Ishikawa (cell line): ENCODE measurements at regions not wholly inside any gene's neighbourhood (a gene's known extent, or its start where the extent isn't known, plus 50 kb on each side); places are given as distances from the start of the nearest gene placed in this dataset.

Experiments
- CEBPB ChIP-seq: IDR thresholded peaks from 2 replicates; pipeline ENCODE4 v1.6.1; 2012
- CREB1 ChIP-seq: IDR thresholded peaks from 2 replicates; pipeline ENCODE4 v1.6.1; 2012; ENCODE audit warnings: low read depth
- EGR1 ChIP-seq: IDR thresholded peaks from 2 replicates; pipeline ENCODE4 v1.6.1; 2012
- EP300 ChIP-seq: IDR thresholded peaks from 2 replicates; pipeline ENCODE4 v1.6.1; 2012; ENCODE audit warnings: borderline replicate concordance
- FOXM1 ChIP-seq: IDR thresholded peaks from 2 replicates; pipeline ENCODE4 v1.6.1; 2012; ENCODE audit warnings: low read depth, borderline replicate concordance
- MAX ChIP-seq: IDR thresholded peaks from 2 replicates; pipeline ENCODE4 v1.6.1; 2012
- NFIC ChIP-seq: IDR thresholded peaks from 2 replicates; pipeline ENCODE4 v1.6.1; 2012
- RAD21 ChIP-seq: IDR thresholded peaks from 2 replicates; pipeline ENCODE4 v1.6.1; 2012; ENCODE audit warnings: low read depth
- REST ChIP-seq: IDR thresholded peaks from 2 replicates; pipeline ENCODE4 v1.6.1; 2012; ENCODE audit warnings: low read depth, mild to moderate bottlenecking
- TAF1 ChIP-seq: IDR thresholded peaks from 2 replicates; pipeline ENCODE4 v1.6.1; 2012; ENCODE audit warnings: low read depth, mild to moderate bottlenecking
- TCF12 ChIP-seq: IDR thresholded peaks from 2 replicates; pipeline ENCODE4 v1.6.1; 2012; ENCODE audit warnings: low read depth
- TEAD4 ChIP-seq: IDR thresholded peaks from 2 replicates; pipeline ENCODE4 v1.6.1; 2012
- USF1 ChIP-seq: IDR thresholded peaks from 2 replicates; pipeline ENCODE4 v1.6.1; 2012
- YY1 ChIP-seq: IDR thresholded peaks from 2 replicates; pipeline ENCODE4 v1.6.1; 2012; ENCODE audit warnings: low read depth
- ZBTB7A ChIP-seq: IDR thresholded peaks from 2 replicates; pipeline ENCODE4 v1.6.1; 2012; ENCODE audit warnings: low read depth

- TF ChIP-seq TEAD4: no peak
- TF ChIP-seq CREB1: no peak
- no peak for TF ChIP-seq USF1
- no peak for TF ChIP-seq TAF1
- TF ChIP-seq ZBTB7A: no peak
- TF ChIP-seq RAD21: no peak
- no peak for TF ChIP-seq FOXM1
- TF ChIP-seq CEBPB: no peak
- no peak for TF ChIP-seq YY1
- no peak for TF ChIP-seq REST
Measured at GRCh38 chr1:72946903-72947499, 664.7 kb upstream of the NEGR1 start.

DNA sequence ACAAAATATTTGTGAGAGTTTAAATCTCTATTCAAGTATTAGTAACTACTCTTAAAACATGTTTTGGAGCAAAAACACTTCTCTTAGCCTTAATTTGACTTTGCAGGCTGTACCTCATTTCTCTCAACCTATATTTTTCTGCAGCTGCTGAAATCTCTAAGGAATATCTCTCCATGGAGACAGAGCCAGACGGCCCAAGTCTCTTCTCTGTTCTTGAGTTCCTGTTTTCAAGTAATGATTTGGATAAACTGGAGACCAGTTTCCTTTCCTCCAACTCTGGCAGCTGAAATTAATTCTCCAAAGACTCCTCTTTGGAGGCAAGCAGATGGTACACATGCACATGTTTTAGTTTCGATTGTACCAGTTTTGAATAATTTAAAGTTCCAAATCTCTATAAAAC, 659.7 kb upstream of the NEGR1 start:
- TF ChIP-seq TCF12: no peak
- TF ChIP-seq EP300: no peak
- no peak for TF ChIP-seq YY1
- TF ChIP-seq EGR1: no peak
- no peak for TF ChIP-seq REST
- TF ChIP-seq MAX: no peak
- TF ChIP-seq RAD21: no peak
- TF ChIP-seq ZBTB7A: no peak
- no peak for TF ChIP-seq NFIC
- TF ChIP-seq FOXM1: no peak
- no peak for TF ChIP-seq CREB1
- no peak for TF ChIP-seq USF1

DNA sequence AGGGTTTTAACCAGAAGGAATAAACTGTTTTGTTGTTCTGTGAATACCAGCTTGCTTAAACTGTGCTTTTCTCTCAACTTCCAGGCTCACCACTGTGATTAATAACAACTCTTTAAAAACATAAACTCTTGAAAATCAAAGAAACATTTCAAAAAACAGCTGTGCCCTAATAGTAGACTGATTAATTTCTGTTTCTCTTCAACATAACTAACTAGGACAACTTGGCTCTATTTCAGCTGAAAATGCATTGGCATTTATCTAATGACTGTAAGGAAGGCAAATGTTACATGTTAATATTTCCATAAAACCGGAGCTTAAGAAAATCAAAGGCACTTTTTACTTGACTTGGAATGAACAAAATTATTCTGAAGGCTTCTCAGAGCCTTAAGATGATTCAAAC, 656.1 kb upstream of the NEGR1 start:
- no peak for TF ChIP-seq MAX
- no peak for TF ChIP-seq RAD21
- TF ChIP-seq EP300: no peak
- TF ChIP-seq YY1: no peak
- TF ChIP-seq TEAD4: no peak
- TF ChIP-seq CEBPB: no peak

DNA sequence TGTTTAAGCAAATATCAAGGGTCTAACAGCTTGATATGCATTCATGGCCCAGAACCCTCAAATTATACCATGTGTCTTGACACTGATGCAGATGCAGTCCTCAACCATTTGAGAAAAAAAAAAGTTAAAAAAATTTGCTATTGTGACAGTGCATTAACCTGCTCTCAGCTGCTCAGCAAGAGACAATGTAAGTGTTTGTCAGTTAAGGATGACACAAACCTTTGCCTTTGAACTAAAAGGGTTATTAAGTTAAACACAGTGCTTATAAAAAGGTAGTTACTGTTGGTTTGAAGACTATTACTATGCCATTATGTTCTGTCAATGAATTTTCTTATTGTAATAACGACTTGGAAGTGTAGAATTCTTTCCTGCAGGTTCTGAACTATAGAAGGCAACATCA, 655.6 kb upstream of the NEGR1 start:
- TF ChIP-seq EGR1 (no peak), TCF12 (no peak), RAD21 (no peak), NFIC (no peak), CREB1 (no peak), CEBPB (no peak)

DNA sequence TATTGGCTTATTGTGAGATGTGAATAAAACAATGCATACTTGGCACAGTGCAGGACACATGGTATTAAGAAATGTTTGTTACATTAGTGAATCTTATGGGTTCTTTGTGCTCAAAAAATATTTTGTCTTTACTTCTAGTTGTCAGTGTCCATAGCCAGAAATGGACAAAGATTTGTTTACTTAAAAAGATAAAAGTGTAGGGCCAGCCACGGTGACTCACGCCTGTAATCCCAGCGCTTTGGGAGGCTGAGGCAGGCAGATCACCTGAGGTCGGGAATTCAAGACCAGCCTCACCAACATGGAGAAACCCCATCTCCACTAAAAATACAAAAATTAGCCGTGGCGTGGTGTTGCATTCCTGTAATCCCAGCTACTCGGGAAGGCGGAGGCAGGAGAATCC, 654.6 kb upstream of the NEGR1 start:
- no peak for TF ChIP-seq FOXM1
- TF ChIP-seq RAD21: no peak
- no peak for TF ChIP-seq TCF12
- TF ChIP-seq MAX: no peak
- no peak for TF ChIP-seq TEAD4
- no peak for TF ChIP-seq NFIC
- TF ChIP-seq ZBTB7A: no peak
- TF ChIP-seq USF1: no peak
- TF ChIP-seq REST: no peak
- no peak for TF ChIP-seq CEBPB
- no peak for TF ChIP-seq EGR1
- TF ChIP-seq TAF1: no peak
- no peak for TF ChIP-seq EP300
- no peak for TF ChIP-seq YY1
- TF ChIP-seq CREB1: no peak
